ENCODE measurements at regions not wholly inside any gene's neighbourhood (a gene's known extent, or its start where the extent isn't known, plus 50 kb on each side); places are given as distances from the start of the nearest gene placed in this dataset.

DNA sequence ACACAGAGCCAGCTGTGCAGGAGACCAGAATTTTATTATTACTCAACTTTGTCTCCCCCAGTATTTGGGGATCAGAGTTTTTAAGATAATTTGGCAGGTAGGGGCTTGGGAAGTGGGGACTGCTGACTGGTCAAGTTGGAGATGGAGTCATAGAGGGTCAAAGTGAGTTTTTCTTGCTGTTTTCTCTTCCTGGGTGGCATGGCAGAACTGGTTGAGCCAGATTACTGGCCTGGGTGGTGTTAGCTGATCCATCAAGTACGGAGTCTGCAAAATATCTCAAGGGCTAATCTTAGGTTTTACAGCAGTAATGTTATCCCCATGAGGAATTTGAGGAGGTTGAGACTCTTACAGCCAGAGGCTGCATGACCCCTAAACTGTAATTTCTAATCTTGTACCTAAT lies 153.5 kb downstream of the OR4C45 start:
- TF ChIP-seq, protein P1, sequence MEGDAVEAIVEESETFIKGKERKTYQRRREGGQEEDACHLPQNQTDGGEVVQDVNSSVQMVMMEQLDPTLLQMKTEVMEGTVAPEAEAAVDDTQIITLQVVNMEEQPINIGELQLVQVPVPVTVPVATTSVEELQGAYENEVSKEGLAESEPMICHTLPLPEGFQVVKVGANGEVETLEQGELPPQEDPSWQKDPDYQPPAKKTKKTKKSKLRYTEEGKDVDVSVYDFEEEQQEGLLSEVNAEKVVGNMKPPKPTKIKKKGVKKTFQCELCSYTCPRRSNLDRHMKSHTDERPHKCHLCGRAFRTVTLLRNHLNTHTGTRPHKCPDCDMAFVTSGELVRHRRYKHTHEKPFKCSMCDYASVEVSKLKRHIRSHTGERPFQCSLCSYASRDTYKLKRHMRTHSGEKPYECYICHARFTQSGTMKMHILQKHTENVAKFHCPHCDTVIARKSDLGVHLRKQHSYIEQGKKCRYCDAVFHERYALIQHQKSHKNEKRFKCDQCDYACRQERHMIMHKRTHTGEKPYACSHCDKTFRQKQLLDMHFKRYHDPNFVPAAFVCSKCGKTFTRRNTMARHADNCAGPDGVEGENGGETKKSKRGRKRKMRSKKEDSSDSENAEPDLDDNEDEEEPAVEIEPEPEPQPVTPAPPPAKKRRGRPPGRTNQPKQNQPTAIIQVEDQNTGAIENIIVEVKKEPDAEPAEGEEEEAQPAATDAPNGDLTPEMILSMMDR (IDR thresholded peaks at IDR 0.05 in 4 of 5, conservative IDR thresholded peaks at IDR 0.05 in 1 of 5) = no peak
- no peak for TF ChIP-seq POLR2A (IDR thresholded peaks at IDR 0.05)

Measured in gastrocnemius medialis (tissue), 4 donors.